ENCODE measurements at regions not wholly inside any gene's neighbourhood (a gene's known extent, or its start where the extent isn't known, plus 50 kb on each side); places are given as distances from the start of the nearest gene placed in this dataset.

- TF ChIP-seq POLR2A (IDR thresholded peaks at IDR 0.05; ENCODE audit: low read length) (no peak), GATA1 (IDR thresholded peaks at IDR 0.05; ENCODE audit: low read depth, low read length) (no peak)
Measured at GRCh38 chr20:4300401-4300800, 51.3 kb upstream of the ADRA1D start.

Data from erythroblast (primary cell).